ENCODE measurements at regions not wholly inside any gene's neighbourhood (a gene's known extent, or its start where the extent isn't known, plus 50 kb on each side); places are given as distances from the start of the nearest gene placed in this dataset.
"Not testable (repeated sequence)": the region's sequence is repeated elsewhere in the genome, so short reads cannot be mapped to it uniquely, and the experiment has no call there.

DNA sequence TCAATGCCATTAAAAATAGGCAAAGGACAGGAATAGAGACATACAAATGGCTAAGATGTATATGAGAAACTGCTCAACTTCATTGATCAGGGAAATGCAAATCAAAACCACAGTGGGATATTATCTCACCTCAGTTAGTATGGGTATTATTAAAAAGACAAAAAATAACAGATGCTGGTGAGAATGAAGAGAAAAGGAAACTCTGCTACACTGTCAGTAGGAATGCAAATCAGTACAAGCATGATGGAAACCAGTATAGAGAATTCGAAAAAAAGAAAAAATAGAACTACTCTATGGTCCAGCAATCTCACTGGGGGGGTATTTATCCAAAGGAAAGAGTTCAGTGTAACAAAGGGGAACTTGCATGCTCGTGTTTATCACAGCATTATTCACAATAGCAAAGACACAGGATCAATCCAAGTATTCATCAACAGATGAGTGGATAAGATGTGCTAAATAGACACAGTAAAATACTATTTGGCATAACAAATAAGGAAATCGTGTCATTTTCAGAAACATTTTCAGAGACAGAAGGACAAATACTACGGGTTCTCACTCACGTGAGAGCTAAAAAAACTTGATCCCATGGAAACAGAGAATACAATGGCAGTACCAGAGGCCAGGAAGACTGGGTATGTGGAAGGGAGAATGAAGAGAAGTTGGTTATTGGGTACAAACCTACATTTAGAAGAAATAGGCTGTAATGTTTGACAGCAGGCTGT is 60.6 kb downstream of the CCDC74A start:
- no peaks in the 10 kb centered on the region for H3K4me1 ChIP-seq (ENCODE audit: control insufficient read depth, extremely low read depth, insufficient read depth, low read length)
- no peaks in the 10 kb centered on the region for H4K20me1 ChIP-seq (replicated peaks; ENCODE audit: control insufficient read depth, extremely low read depth, insufficient read depth, low read length)
- no peaks in the 10 kb centered on the region for H3K79me2 ChIP-seq (ENCODE audit: control insufficient read depth, insufficient read depth, low read length)
- H3K4me2 ChIP-seq (ENCODE audit: insufficient read depth, low read length): no peak overlapping the region
- peaks cover 3% of the 10 kb centered on the region in 2 experiments for H3K27me3 ChIP-seq (ENCODE audit: control insufficient read depth in 2 of 2, insufficient read depth in 2 of 2, low read length in 2 of 2)
- no peaks in the 10 kb centered on the region for H3K9me3 ChIP-seq (replicated peaks; ENCODE audit: control insufficient read depth, insufficient read depth, low read length)
- FAIRE-seq (no peak), DNase-seq (ENCODE audit: low read depth, low spot score) (no peak)
- intact Hi-C loops (cut with micrococcal nuclease) (no loop called here), dilution Hi-C loops (cut with MboI; ENCODE audit: extremely low pct_ligation_motif_present, low sequenced_read_pairs) (no loop called here)
- POLR2A ChIA-PET: no interaction called here
- no TSS peak for BruUV-seq (replicated peaks)
- CTCF ChIA-PET: no interaction called here
- H3K27ac ChIP-seq (ENCODE audit: insufficient read depth, low read depth, low read length): no peak overlapping the region
- H3K9ac ChIP-seq (replicated peaks; ENCODE audit: extremely low read depth, insufficient read depth, low read length): no peak overlapping the region
- no peaks in the 10 kb centered on the region for H3K36me3 ChIP-seq (ENCODE audit: control insufficient read depth in 2 of 2, extremely low read depth in 1 of 2, insufficient read depth in 2 of 2, low read length in 2 of 2)
- TF ChIP-seq GATA2 (IDR thresholded peaks at IDR 0.05; ENCODE audit: insufficient read depth, insufficient read length, low read depth, low read length): no peak
- TF ChIP-seq POLR2A (IDR thresholded peaks at IDR 0.05; ENCODE audit: low read depth, low read length): no peak
- no peak for TF ChIP-seq POLR2AphosphoS5 (IDR thresholded peaks at IDR 0.05; ENCODE audit: insufficient read depth, low read depth, low read length)
- TF ChIP-seq JUN (IDR thresholded peaks at IDR 0.05; ENCODE audit: borderline replicate concordance, insufficient read depth, insufficient read length, low read depth): no peak
- TF ChIP-seq MAX (IDR thresholded peaks at IDR 0.05; ENCODE audit: insufficient read depth, insufficient read length): no peak
- TF ChIP-seq MYC (IDR thresholded peaks at IDR 0.05; ENCODE audit: low read depth, low read length): no peak
- TF ChIP-seq EZH2 (IDR thresholded peaks at IDR 0.05; ENCODE audit: borderline replicate concordance, low read depth, low read length, severe bottlenecking): no peak
- no peak for TF ChIP-seq FOS (IDR thresholded peaks at IDR 0.05; ENCODE audit: borderline replicate concordance, insufficient read depth, low read length)
- no peak for TF ChIP-seq CTCF (IDR thresholded peaks at IDR 0.05; ENCODE audit: extremely low read depth in 1 of 2, insufficient read depth in 1 of 2, low read depth in 1 of 2, low read length in 2 of 2)
- H3K9me1 ChIP-seq (replicated peaks; ENCODE audit: control insufficient read depth, extremely low read depth, insufficient read depth, low read length): no peaks in the 10 kb centered on the region
- no peak overlapping the region for H3K4me3 ChIP-seq (replicated peaks in 1 of 3; ENCODE audit: insufficient read depth in 1 of 3, low read depth in 1 of 3, low read length in 3 of 3)
- no peak overlapping the region for H2AFZ ChIP-seq (ENCODE audit: low read depth, low read length)

GRCh38 chr2:131589126-131589525 is 61.4 kb downstream of the CCDC74A start:
- H3K27me3 ChIP-seq (ENCODE audit: control insufficient read depth in 2 of 2, insufficient read depth in 2 of 2, low read length in 2 of 2); H3K79me2 ChIP-seq (ENCODE audit: control insufficient read depth, insufficient read depth, low read length); DNase-seq (ENCODE audit: low read depth, low spot score); BruUV-seq (replicated peaks); H3K9ac ChIP-seq (replicated peaks; ENCODE audit: extremely low read depth, insufficient read depth, low read length); H2AFZ ChIP-seq (ENCODE audit: low read depth, low read length); POLR2A ChIA-PET; H3K9me3 ChIP-seq (replicated peaks; ENCODE audit: control insufficient read depth, insufficient read depth, low read length); H4K20me1 ChIP-seq (replicated peaks; ENCODE audit: control insufficient read depth, extremely low read depth, insufficient read depth, low read length); H3K36me3 ChIP-seq (ENCODE audit: control insufficient read depth in 2 of 2, extremely low read depth in 1 of 2, insufficient read depth in 2 of 2, low read length in 2 of 2); H3K4me1 ChIP-seq (ENCODE audit: control insufficient read depth, extremely low read depth, insufficient read depth, low read length); H3K4me3 ChIP-seq (replicated peaks in 1 of 3; ENCODE audit: insufficient read depth in 1 of 3, low read depth in 1 of 3, low read length in 3 of 3); dilution Hi-C loops (cut with MboI; ENCODE audit: extremely low pct_ligation_motif_present, low sequenced_read_pairs); FAIRE-seq; H3K27ac ChIP-seq (ENCODE audit: insufficient read depth, low read depth, low read length); CTCF ChIA-PET; intact Hi-C loops (cut with micrococcal nuclease); H3K4me2 ChIP-seq (ENCODE audit: insufficient read depth, low read length); H3K9me1 ChIP-seq (replicated peaks; ENCODE audit: control insufficient read depth, extremely low read depth, insufficient read depth, low read length): not testable (repeated sequence)
